ENCODE measurements at regions not wholly inside any gene's neighbourhood (a gene's known extent, or its start where the extent isn't known, plus 50 kb on each side); places are given as distances from the start of the nearest gene placed in this dataset.

DNA sequence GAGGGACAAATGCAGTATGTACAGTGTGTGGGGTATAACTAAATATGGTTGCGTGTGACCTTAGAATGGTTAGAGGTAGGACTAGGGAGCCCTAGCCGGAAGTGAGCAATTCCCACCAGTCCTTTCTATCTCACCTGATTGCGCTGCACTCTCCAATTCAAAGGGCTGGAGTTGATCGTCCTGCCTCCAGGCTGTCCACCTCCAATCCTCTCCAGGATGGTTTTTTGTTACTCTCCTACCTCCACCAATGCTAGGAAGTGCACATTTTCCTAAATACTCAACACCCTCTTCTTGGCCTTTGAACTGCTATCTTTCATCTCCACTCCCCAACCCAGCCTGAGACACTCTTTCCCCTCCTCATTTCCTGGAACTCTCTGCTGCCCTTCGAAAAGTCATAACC, 181.7 kb upstream of the ASIC2 start:
- TF ChIP-seq, protein P1, sequence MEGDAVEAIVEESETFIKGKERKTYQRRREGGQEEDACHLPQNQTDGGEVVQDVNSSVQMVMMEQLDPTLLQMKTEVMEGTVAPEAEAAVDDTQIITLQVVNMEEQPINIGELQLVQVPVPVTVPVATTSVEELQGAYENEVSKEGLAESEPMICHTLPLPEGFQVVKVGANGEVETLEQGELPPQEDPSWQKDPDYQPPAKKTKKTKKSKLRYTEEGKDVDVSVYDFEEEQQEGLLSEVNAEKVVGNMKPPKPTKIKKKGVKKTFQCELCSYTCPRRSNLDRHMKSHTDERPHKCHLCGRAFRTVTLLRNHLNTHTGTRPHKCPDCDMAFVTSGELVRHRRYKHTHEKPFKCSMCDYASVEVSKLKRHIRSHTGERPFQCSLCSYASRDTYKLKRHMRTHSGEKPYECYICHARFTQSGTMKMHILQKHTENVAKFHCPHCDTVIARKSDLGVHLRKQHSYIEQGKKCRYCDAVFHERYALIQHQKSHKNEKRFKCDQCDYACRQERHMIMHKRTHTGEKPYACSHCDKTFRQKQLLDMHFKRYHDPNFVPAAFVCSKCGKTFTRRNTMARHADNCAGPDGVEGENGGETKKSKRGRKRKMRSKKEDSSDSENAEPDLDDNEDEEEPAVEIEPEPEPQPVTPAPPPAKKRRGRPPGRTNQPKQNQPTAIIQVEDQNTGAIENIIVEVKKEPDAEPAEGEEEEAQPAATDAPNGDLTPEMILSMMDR (IDR thresholded peaks at IDR 0.05): no peak
- no peak for TF ChIP-seq POLR2A (IDR thresholded peaks at IDR 0.05)

All from Peyer's patch (tissue), 4 donors.